K562 (cell line): ENCODE measurements at regions not wholly inside any gene's neighbourhood (a gene's known extent, or its start where the extent isn't known, plus 50 kb on each side); places are given as distances from the start of the nearest gene placed in this dataset.

Experiments used
- MAFK ChIP-seq: IDR thresholded peaks from 2 replicates; pipeline ENCODE4 v1.6.1; 2011; ENCODE audit warnings: low read length, improper control_type of control experiment
- MYBL2 ChIP-seq, 2 experiments: fragments of 450-650 bp in 1 of 2; sonication (generic) in 1 of 2; formaldehyde crosslinking in 1 of 2; IDR thresholded peaks; 2 replicates each; pipeline versions ENCODE4 v1.6.1 to v1.8.1; 2017 to 2022; ENCODE audit warnings: borderline replicate concordance in 1 of 2, inconsistent platforms in 1 of 2, low read depth in 1 of 2, mild to moderate bottlenecking in 1 of 2, missing genetic modification reagents in 1 of 2, moderate library complexity in 1 of 2
- NFE2 ChIP-seq: IDR thresholded peaks from 2 replicates; pipeline ENCODE4 v1.6.1; 2014; ENCODE audit warnings: antibody characterized with exemption, low read depth
- RAD21 ChIP-seq, 2 experiments: fragments of 250-450 bp in 1 of 2; fragments of 450-650 bp in 1 of 2; sonication (Bioruptor Pico) in 1 of 2; formaldehyde crosslinking in 1 of 2; IDR thresholded peaks in 1 of 2; conservative IDR thresholded peaks in 1 of 2; 2 replicates each; pipeline versions ENCODE4 v1.4.0 to v1.8.0; 2020 to 2022; ENCODE audit warnings: mild to moderate bottlenecking in 2 of 2, moderate library complexity in 1 of 2
- ZBTB7A ChIP-seq: IDR thresholded peaks from 2 replicates; pipeline ENCODE4 v1.6.1; 2011; ENCODE audit warnings: low read depth, mild to moderate bottlenecking, low read length, moderate library complexity, borderline replicate concordance; ENCODE audit not compliant: control insufficient read depth
- ZFP36 ChIP-seq: fragments of 150-350 bp; IDR thresholded peaks from 2 replicates; pipeline ENCODE4 v1.6.1; 2018; ENCODE audit warnings: low read length, low read depth; ENCODE audit not compliant: partially characterized antibody
- ZNF3 ChIP-seq: fragments of 250-450 bp; sonication (Bioruptor Pico); IDR thresholded peaks from 2 replicates; pipeline ENCODE4 v1.5.0; 2021; ENCODE audit warnings: mild to moderate bottlenecking, moderate library complexity
- ZNF316 ChIP-seq: fragments of 450-650 bp; IDR thresholded peaks from 2 replicates; pipeline ENCODE4 v1.6.1; 2016
- ZNF696 ChIP-seq: fragments of 250-450 bp; sonication (Bioruptor Pico); conservative IDR thresholded peaks from 2 replicates; pipeline ENCODE4 v1.4.0; 2020; ENCODE audit warnings: mild to moderate bottlenecking, moderate library complexity
- TF ChIP-seq, protein P1 (sequence below): fragments of 450-650 bp; IDR thresholded peaks from 2 replicates; pipeline ENCODE4 v1.6.1; 2016; ENCODE audit warnings: missing biosample characterization, missing genetic modification characterization

DNA sequence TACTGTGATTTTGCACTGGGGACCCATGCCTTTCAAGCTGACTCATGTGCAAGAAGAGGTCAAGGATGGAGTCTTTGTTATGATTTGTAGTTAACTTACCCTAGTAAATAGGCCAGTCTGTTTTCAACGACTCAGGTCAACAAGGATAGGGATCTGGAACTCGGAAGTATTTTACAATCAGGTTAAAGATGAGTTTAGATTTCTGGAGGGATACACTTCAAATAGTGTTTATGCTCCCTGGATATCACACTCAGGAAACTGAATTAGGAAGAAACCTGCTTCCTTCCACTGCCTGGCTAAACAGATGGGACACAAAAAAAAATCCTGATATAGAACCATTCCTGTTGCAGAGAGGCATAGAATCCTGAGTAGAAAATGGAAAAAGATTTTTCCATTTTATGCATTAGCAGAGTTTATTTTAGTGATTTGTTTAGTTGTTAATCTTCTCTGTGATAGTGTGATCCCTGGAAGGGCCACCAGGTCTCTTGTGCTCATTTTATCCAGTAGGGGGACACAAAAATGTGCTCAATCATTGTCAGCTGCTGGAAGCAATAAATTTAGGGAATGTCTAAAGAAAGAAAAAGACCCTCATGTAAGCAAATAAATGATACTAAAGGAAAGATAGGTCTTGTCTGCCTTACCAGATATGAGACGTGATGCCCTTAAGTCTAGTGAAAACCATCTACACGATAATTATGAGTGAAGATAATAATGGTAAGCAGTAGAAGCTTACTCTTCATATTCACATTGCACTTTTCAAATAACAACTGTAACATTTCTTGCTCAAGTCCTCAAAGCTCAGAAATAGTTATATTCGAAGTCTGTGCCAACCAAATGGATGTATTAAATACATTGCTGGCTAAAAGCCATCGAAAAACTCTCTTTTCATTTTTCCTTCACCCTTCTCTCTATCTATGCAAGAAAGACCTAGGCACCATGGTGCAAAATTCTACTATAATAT is 452.1 kb upstream of the KCNMB2 start (continued):
- TF ChIP-seq RAD21 (CRISPR knock-in tag; conservative IDR thresholded peaks at IDR 0.05 in 1 of 2, IDR thresholded peaks at IDR 0.05 in 1 of 2) (peak; percentile 44 to 49), MYBL2 (IDR thresholded peaks at IDR 0.05; ENCODE audit: low read depth) (no peak), MYBL2 (CRISPR knock-in tag; IDR thresholded peaks at IDR 0.05; ENCODE audit: borderline replicate concordance) (no peak), MAFK (no peak; the same call in 1 of the 2 replicates), ZBTB7A (no peak), ZFP36 (no peak), NFE2 (peak; percentile 85), ZNF696 (CRISPR knock-in tag) (no peak), ZNF3 (no peak), ZNF316 (0 out of 2 replicates have a peak, but pooled peaks have one; percentile 8)
- TF ChIP-seq, protein P1, sequence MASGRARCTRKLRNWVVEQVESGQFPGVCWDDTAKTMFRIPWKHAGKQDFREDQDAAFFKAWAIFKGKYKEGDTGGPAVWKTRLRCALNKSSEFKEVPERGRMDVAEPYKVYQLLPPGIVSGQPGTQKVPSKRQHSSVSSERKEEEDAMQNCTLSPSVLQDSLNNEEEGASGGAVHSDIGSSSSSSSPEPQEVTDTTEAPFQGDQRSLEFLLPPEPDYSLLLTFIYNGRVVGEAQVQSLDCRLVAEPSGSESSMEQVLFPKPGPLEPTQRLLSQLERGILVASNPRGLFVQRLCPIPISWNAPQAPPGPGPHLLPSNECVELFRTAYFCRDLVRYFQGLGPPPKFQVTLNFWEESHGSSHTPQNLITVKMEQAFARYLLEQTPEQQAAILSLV (tag): no peak
